Uterus (tissue), 2 donors: ENCODE measurements at regions not wholly inside any gene's neighbourhood (a gene's known extent, or its start where the extent isn't known, plus 50 kb on each side); places are given as distances from the start of the nearest gene placed in this dataset.

Experiments
- CTCF ChIP-seq, 4 experiments: fragments of 200-600 bp in 2 of 4; fragments of 450-650 bp in 2 of 4; sonication (generic) in 2 of 4; IDR thresholded peaks; one replicate each; pipeline ENCODE4 v1.5.1; 2016 to 2019; ENCODE audit warnings: antibody characterized with exemption in 4 of 4, mild to moderate bottlenecking in 2 of 4, moderate library complexity in 1 of 4
- POLR2A ChIP-seq, 2 donors: fragments of 450-650 bp; IDR thresholded peaks; one replicate each; pipeline ENCODE4 v1.6.1; 2016; ENCODE audit warnings: antibody characterized with exemption in 2 of 2, mild to moderate bottlenecking in 1 of 2, moderate library complexity in 1 of 2

- TF ChIP-seq CTCF (IDR thresholded peaks at IDR 0.05) (no peak), POLR2A (IDR thresholded peaks at IDR 0.05) (no peak)
Observed at GRCh38 chr9:91001146-91001611, 199.6 kb downstream of the SYK start.
